Neural progenitor cell (in vitro differentiated cells): ENCODE measurements at regions not wholly inside any gene's neighbourhood (a gene's known extent, or its start where the extent isn't known, plus 50 kb on each side); places are given as distances from the start of the nearest gene placed in this dataset.

Experiments
- DNase-seq: peaks from one replicate; pipeline ENCODE4 v3.0.0-alpha.2; 2016; ENCODE audit warnings: low spot score
- H2AFZ ChIP-seq: fragments of 200-600 bp; sonication (generic); replicated peaks from 2 replicates; pipeline ENCODE4 v1.6.1; 2016; ENCODE audit warnings: antibody characterized with exemption
- H3F3A ChIP-seq: fragments of 200-600 bp; sonication (generic); 2 replicates; pipeline ENCODE4 v1.6.1; 2016; ENCODE audit warnings: antibody characterized with exemption, low read depth
- H3K27ac ChIP-seq: fragments of 200-600 bp; sonication (generic); 2 replicates; pipeline ENCODE4 v1.5.1; 2016; ENCODE audit warnings: mild to moderate bottlenecking
- H3K27me3 ChIP-seq: fragments of 200-600 bp; sonication (generic); 2 replicates; pipeline ENCODE4 v1.6.1; 2016; ENCODE audit warnings: mild to moderate bottlenecking, moderate library complexity
- H3K36me3 ChIP-seq: fragments of 200-600 bp; sonication (generic); 2 replicates; pipeline ENCODE4 v1.5.1; 2016
- H3K4me1 ChIP-seq: fragments of 200-600 bp; sonication (generic); 2 replicates; pipeline ENCODE4 v1.6.1; 2016; ENCODE audit warnings: mixed run types
- H3K4me2 ChIP-seq: fragments of 200-600 bp; sonication (generic); 2 replicates; pipeline ENCODE4 v1.6.1; 2016
- H3K4me3 ChIP-seq: fragments of 200-600 bp; sonication (generic); 2 replicates; pipeline ENCODE4 v1.5.1; 2016
- H3K79me2 ChIP-seq: fragments of 200-600 bp; sonication (generic); 2 replicates; pipeline ENCODE4 v1.6.1; 2016; ENCODE audit warnings: low read depth
- H3K9ac ChIP-seq: fragments of 200-600 bp; sonication (generic); 2 replicates; pipeline ENCODE4 v1.6.1; 2016
- H3K9me3 ChIP-seq: fragments of 200-600 bp; sonication (generic); 2 replicates; pipeline ENCODE4 v1.5.1; 2016; ENCODE audit warnings: low read depth
- H4K20me1 ChIP-seq: fragments of 200-600 bp; sonication (generic); 2 replicates; pipeline ENCODE4 v1.6.1; 2016; ENCODE audit warnings: low read depth
- H3K27ac Mint-ChIP-seq: 3 replicates; pipeline ENCODE4 v1.8.0; 2021; ENCODE audit warnings: mixed read lengths
- H3K27me3 Mint-ChIP-seq: 2 replicates; pipeline ENCODE4 v1.8.0; 2022; ENCODE audit warnings: low read depth, mild to moderate bottlenecking, inconsistent platforms, moderate library complexity, mixed read lengths; ENCODE audit not compliant: insufficient read depth
- H3K36me3 Mint-ChIP-seq: 3 replicates; pipeline ENCODE4 v1.8.0; 2021; ENCODE audit warnings: mixed read lengths
- H3K4me1 Mint-ChIP-seq: 3 replicates; pipeline ENCODE4 v1.8.0; 2021; ENCODE audit warnings: mixed read lengths
- H3K4me3 Mint-ChIP-seq: 3 replicates; pipeline ENCODE4 v1.8.0; 2021; ENCODE audit warnings: mild to moderate bottlenecking, moderate library complexity, mixed read lengths
- H3K9me3 Mint-ChIP-seq: 3 replicates; pipeline ENCODE4 v1.8.0; 2020; ENCODE audit warnings: mixed read lengths
- EZH2 ChIP-seq: fragments of 200-600 bp; sonication (generic); IDR thresholded peaks from 2 replicates; pipeline ENCODE4 v1.6.1; 2017; ENCODE audit warnings: antibody characterized with exemption, mild to moderate bottlenecking, moderate library complexity
- EZH2phosphoT487 ChIP-seq: fragments of 200-600 bp; sonication (generic); IDR thresholded peaks from 2 replicates; pipeline ENCODE4 v1.6.1; 2017; ENCODE audit warnings: antibody characterized with exemption
- TF ChIP-seq, protein P1 (sequence below): fragments of 200-600 bp; sonication (generic); IDR thresholded peaks from 2 replicates; pipeline ENCODE4 v1.5.1; 2017; ENCODE audit warnings: antibody characterized with exemption, mild to moderate bottlenecking

DNA sequence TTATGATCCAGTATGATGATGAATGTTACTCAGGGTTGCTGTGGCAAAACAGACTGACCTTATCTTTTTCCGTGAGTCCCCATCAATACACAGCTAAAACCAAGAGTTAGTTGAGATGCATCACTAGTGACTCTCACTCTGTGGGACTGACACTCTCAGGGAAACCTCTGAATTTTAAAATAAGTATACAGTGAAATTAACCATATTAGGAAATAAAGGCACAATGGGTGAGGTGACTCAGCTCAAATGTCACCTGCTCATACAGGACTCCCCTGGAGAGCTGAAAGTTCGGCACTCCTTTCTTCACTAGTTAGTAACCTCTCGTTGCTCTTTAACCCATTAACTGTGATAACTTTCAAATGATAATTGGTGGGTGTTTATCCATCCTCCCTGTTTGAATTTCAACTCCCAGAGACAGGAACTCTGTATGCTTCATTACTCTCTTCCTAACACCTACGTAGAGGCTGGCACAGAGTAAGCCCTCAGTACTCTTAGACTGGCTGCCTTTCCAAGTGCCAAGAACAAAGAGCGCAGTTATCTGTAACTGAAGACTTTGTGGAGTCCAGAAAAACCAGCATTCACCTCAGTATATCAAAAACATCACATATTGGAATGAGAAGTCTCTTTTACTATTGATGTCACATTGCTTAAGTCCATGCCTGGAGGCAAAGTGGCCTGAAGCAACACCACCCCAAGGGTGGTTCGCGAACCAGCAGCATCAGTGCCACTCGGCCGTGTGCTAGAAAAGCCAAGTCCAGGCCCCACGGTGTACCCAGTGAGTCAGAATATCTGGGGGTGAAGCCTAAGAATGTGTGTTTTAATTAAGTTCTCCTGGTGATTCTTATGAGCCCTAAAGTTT lies 91.1 kb downstream of the NIBAN1 start:
- Histone ChIP-seq H3F3A (no peaks in the 10 kb centered on the region), H3K27ac (no peak overlapping the region), H3K79me2 (no peaks in the 10 kb centered on the region), H4K20me1 (no peaks in the 10 kb centered on the region), H3K9ac (no peak overlapping the region), H3K9me3 (no peaks in the 10 kb centered on the region), H3K4me3 (no peak overlapping the region), H3K4me1 (peaks cover 5% of the 10 kb centered on the region), H3K4me2 (no peak overlapping the region), H3K36me3 (no peaks in the 10 kb centered on the region), H2AFZ (no peak overlapping the region), H3K27me3 (no peaks in the 10 kb centered on the region)
- no peak for DNase-seq
- no peaks in the 10 kb centered on the region for H3K36me3 Mint-ChIP-seq
- no peaks in the 10 kb centered on the region for H3K9me3 Mint-ChIP-seq
- TF ChIP-seq EZH2 (no peak), EZH2phosphoT487 (no peak)
- TF ChIP-seq, protein P1, sequence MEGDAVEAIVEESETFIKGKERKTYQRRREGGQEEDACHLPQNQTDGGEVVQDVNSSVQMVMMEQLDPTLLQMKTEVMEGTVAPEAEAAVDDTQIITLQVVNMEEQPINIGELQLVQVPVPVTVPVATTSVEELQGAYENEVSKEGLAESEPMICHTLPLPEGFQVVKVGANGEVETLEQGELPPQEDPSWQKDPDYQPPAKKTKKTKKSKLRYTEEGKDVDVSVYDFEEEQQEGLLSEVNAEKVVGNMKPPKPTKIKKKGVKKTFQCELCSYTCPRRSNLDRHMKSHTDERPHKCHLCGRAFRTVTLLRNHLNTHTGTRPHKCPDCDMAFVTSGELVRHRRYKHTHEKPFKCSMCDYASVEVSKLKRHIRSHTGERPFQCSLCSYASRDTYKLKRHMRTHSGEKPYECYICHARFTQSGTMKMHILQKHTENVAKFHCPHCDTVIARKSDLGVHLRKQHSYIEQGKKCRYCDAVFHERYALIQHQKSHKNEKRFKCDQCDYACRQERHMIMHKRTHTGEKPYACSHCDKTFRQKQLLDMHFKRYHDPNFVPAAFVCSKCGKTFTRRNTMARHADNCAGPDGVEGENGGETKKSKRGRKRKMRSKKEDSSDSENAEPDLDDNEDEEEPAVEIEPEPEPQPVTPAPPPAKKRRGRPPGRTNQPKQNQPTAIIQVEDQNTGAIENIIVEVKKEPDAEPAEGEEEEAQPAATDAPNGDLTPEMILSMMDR: no peak
- no peak overlapping the region for H3K4me3 Mint-ChIP-seq
- H3K27ac Mint-ChIP-seq: no peak overlapping the region
- peaks cover 21% of the 10 kb centered on the region for H3K4me1 Mint-ChIP-seq
- peaks cover 7% of the 10 kb centered on the region for H3K27me3 Mint-ChIP-seq

DNA sequence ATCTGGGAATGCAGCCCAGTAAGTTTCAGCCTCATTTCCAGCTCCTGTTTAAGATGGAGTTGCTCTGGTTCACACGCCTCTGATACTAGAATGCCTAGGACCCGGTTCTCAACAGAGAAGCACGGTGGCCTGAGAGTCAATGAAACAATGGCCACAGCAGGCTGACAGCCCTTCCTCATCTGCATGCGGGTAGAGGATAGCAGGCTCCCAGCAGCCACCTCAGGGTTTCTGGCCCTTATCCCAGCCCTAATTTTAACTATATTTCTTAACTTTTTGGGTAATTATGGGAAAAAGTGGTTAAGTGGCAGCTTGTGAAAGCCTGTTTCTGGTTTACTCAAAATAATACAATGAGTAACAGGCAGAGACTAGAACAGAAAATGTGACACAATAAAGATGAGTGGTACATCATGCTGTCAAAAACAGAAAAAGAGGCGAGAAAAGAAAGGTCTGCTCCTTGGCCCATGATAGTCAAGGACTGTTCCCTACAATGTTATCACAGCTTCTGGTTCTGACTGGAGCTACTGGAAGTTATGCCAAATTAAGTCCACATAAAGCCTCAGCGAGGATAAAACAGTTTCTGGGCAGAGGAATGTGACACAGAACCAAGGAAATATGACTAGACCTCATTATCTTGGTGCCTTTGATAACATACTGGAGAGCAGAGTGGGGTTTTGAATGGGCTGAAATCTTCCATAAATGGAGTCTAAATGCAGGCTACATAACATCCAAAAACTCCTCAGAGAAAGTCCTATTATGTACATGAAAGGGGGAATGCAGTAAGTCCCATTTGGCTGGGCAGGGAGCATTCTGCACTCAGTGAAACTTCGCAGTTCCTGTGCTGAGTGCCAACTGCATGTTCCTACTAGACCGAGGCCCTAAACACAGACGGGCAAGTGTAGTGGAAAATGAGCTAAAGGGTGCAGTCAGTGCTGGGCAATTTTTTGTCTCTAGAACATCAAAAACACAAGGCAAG lies 92.1 kb downstream of the NIBAN1 start:
- peak; percentile 15 for DNase-seq
- peaks cover 21% of the 10 kb centered on the region for H3K4me1 Mint-ChIP-seq
- no peaks in the 10 kb centered on the region for H3K9me3 Mint-ChIP-seq

DNA sequence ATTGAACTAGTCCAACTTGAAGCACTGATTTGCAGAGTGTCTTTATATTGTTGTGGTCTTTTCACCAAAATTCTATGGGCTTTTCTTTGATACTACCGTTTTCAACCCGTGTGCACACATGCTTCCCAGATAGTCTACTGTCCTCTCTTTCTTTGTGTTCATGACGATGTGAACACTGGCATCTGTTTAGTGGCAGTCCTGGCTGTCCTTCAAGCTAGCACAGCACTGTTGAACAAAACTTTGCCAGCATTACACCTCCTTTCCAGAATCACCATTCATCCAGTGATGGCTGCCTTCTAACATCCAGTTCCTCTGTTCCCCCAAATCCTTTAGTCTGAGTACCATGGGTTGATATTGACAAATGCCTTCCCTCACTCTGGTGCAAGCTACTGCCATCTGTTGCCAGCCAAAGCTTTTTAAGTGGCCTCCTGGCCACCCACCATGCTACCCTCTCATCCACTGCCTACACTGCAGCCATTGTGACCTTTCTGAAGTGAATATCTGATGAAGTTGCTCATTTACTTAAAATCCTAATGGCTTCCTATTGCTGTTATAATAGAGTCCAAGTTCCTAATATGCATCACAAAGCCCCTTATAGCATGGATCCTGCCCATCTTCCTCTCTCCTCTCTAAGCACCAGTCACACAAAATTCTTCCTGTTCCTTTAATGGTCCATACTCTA lies 94.3 kb downstream of the NIBAN1 start:
- H3K27ac Mint-ChIP-seq: no peak overlapping the region
- peaks cover 2% of the 10 kb centered on the region for H3K27me3 Mint-ChIP-seq
- Histone ChIP-seq H3K4me2 (no peak overlapping the region), H3K4me3 (no peak overlapping the region), H3K9me3 (no peaks in the 10 kb centered on the region), H2AFZ (no peak overlapping the region), H3K9ac (no peak overlapping the region), H3F3A (no peaks in the 10 kb centered on the region), H3K36me3 (no peaks in the 10 kb centered on the region), H3K4me1 (peaks cover 5% of the 10 kb centered on the region), H3K79me2 (no peaks in the 10 kb centered on the region), H4K20me1 (no peaks in the 10 kb centered on the region), H3K27ac (no peak overlapping the region), H3K27me3 (no peaks in the 10 kb centered on the region)
- no peaks in the 10 kb centered on the region for H3K9me3 Mint-ChIP-seq
- peaks cover 19% of the 10 kb centered on the region for H3K4me1 Mint-ChIP-seq
- H3K36me3 Mint-ChIP-seq: no peaks in the 10 kb centered on the region
- TF ChIP-seq, protein P1: no peak
- no peak for TF ChIP-seq EZH2
- TF ChIP-seq EZH2phosphoT487: no peak
- no peak overlapping the region for H3K4me3 Mint-ChIP-seq
- DNase-seq: no peak

More for the DNA sequence above, 92.1 kb downstream of the NIBAN1 start:
- peak overlapping the region; percentile 62 for H3K27ac Mint-ChIP-seq
- no peak overlapping the region for H3K4me2 ChIP-seq
- no peaks in the 10 kb centered on the region for H3K36me3 Mint-ChIP-seq
- no peak overlapping the region for H3K4me3 ChIP-seq
- no peaks in the 10 kb centered on the region for H3K79me2 ChIP-seq
- no peak overlapping the region for H3K4me3 Mint-ChIP-seq
- H4K20me1 ChIP-seq: no peaks in the 10 kb centered on the region
- no peaks in the 10 kb centered on the region for H3K9me3 ChIP-seq
- H2AFZ ChIP-seq: peak overlapping the region; percentile 32
- peaks cover 7% of the 10 kb centered on the region for H3K27me3 Mint-ChIP-seq
- no peak overlapping the region for H3K27ac ChIP-seq
- H3K9ac ChIP-seq: no peak overlapping the region
- H3K4me1 ChIP-seq: peaks cover 5% of the 10 kb centered on the region
- H3K27me3 ChIP-seq: no peaks in the 10 kb centered on the region
- TF ChIP-seq, protein P1: no peak
- no peaks in the 10 kb centered on the region for H3K36me3 ChIP-seq
- no peaks in the 10 kb centered on the region for H3F3A ChIP-seq
